Breast epithelium (tissue), 3 donors: ENCODE measurements at regions not wholly inside any gene's neighbourhood (a gene's known extent, or its start where the extent isn't known, plus 50 kb on each side); places are given as distances from the start of the nearest gene placed in this dataset.

Experiments used
- CTCF ChIP-seq, 3 donors: fragments of 450-650 bp; IDR thresholded peaks; one replicate each; pipeline ENCODE4 v1.5.1; 2016 to 2017; ENCODE audit warnings: antibody characterized with exemption in 3 of 3, mild to moderate bottlenecking in 3 of 3, moderate library complexity in 3 of 3
- POLR2A ChIP-seq: fragments of 450-650 bp; IDR thresholded peaks from one replicate; pipeline ENCODE4 v1.6.1; 2016; ENCODE audit warnings: antibody characterized with exemption, mild to moderate bottlenecking, moderate library complexity

GRCh38 chr7:16265863-16266458, 155.4 kb downstream of the CRPPA start:
- TF ChIP-seq CTCF (IDR thresholded peaks at IDR 0.05), result no peak
- no peak for TF ChIP-seq POLR2A
